C4-2B (cell line): ENCODE measurements at regions not wholly inside any gene's neighbourhood (a gene's known extent, or its start where the extent isn't known, plus 50 kb on each side); places are given as distances from the start of the nearest gene placed in this dataset.
A peak's percentile ranks its signal among the peaks of the same experiment; 100 is the strongest.

ENCODE experiments used
- H3K27ac ChIP-seq: fragments of 450-650 bp; 2 replicates; pipeline ENCODE4 v1.5.1; 2017
- ZFX ChIP-seq: fragments of 450-650 bp; IDR thresholded peaks from 2 replicates; pipeline ENCODE4 v1.6.1; 2017
- TF ChIP-seq, protein P1 (sequence below): fragments of 450-650 bp; conservative IDR thresholded peaks from 2 replicates; pipeline ENCODE4 v1.5.1; 2017; ENCODE audit warnings: mild to moderate bottlenecking

DNA sequence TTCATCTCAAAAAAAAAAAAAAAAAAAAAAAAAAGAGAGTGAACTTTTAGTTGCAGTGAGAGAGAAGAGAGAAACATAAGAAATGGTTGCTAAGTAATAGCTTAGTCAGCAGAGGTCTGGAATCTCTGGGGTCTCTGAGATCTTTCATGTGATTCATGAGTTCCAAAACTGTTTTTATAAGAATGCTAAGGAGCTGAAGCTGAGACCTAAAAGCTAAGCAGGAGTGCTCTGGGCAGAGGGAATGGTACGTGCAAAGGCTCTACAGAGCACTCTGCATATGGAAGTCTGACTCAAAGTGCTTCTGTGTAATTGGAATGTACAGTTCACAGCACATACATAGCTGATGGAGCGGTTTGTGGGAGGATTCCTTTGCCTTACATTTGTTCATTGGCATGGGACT is 66.3 kb upstream of the LRIG1 start:
- no peak overlapping the region for H3K27ac ChIP-seq
- TF ChIP-seq, protein P1, sequence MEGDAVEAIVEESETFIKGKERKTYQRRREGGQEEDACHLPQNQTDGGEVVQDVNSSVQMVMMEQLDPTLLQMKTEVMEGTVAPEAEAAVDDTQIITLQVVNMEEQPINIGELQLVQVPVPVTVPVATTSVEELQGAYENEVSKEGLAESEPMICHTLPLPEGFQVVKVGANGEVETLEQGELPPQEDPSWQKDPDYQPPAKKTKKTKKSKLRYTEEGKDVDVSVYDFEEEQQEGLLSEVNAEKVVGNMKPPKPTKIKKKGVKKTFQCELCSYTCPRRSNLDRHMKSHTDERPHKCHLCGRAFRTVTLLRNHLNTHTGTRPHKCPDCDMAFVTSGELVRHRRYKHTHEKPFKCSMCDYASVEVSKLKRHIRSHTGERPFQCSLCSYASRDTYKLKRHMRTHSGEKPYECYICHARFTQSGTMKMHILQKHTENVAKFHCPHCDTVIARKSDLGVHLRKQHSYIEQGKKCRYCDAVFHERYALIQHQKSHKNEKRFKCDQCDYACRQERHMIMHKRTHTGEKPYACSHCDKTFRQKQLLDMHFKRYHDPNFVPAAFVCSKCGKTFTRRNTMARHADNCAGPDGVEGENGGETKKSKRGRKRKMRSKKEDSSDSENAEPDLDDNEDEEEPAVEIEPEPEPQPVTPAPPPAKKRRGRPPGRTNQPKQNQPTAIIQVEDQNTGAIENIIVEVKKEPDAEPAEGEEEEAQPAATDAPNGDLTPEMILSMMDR: no peak
- TF ChIP-seq ZFX: no peak

DNA sequence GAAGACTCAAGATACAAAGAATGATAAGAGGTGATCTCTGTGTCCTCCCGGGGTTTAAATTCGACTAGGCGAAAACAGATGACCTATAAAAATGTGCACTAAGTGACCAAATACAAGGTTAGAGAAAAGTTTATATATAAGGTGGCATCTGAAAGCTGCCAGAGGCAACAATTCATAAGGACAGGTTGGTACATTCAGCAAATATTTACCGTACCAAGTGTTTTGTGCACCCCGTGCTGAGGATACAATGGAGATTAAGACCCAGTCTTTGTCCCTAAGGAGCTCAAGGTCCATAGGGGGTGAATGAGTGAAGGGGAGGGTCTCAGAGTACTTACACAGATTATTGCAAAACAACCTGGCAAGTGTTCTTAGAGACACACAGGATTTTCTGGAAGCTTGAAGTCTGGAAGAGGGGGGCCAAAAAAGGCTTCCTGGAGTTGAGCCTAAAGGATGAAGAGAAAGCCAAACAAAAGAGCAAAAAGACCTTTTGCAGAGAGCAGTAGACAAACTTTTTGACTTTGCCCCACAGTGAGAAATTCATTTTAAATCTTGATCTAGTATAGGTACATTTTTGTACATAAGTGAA is 71.4 kb upstream of the LRIG1 start:
- H3K27ac ChIP-seq: no peak overlapping the region; the same call in 1 of the 2 replicates
- no peak for TF ChIP-seq ZFX
- TF ChIP-seq, protein P1: no peak

DNA sequence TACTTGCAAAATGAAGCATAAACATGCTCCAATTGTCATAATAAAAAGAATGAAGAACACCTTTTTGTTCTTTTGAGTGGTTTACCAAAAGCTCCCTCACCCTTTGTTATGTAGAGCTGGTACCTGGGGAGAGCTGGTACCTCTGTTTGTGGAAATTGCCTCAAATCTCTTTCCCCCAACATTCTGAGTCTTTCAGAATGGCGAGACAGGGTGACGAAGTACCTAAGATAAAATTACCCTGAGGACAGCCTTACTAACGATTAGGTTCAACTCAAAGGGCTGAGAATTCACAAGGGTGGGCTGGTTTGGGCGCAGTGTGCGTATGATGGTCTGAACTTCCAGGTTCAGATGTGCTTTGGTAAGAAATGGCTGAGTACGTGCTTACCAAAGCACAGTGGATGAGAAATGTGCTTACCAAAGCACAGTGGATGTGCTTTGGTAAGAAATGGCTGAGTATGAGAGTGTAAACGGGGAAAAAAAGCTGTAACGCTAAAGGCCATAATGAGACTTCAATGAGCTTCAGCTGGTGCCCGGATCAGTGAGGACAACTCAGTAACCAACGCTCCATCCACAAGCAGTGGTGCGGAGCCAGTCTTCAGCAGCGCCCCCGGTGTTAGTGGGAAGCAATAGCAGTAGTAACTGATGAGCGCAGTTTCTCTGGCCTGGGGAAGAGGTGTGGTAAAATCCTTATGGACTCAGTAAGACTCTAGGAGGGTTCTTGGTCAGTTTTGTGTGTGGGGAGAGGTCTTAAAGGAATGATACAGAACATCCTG is 72.3 kb upstream of the LRIG1 start:
- peak overlapping the region; percentile 52 for H3K27ac ChIP-seq
- no peak for TF ChIP-seq ZFX
- TF ChIP-seq, protein P1: peak; percentile 42

DNA sequence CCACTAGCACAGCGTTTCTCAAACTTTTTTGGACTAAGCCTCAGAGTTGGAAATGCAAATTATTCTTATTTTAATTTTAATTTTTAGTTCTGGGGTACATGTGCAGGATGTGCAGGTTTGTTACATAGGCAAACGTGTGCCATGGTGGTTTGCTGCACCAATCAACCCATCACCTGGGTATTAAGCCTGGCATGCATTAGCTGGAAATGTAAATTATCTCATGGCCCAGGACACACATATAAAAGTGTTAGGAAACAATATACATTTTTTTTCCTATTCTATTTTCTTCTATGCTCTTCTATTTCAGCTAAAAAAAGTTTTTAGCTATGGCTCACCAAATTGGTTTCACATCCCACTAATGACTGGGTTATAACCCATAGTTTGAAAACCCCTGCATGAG is 73.3 kb upstream of the LRIG1 start:
- no peak for TF ChIP-seq ZFX
- TF ChIP-seq, protein P1: no peak
- no peak overlapping the region for H3K27ac ChIP-seq

DNA sequence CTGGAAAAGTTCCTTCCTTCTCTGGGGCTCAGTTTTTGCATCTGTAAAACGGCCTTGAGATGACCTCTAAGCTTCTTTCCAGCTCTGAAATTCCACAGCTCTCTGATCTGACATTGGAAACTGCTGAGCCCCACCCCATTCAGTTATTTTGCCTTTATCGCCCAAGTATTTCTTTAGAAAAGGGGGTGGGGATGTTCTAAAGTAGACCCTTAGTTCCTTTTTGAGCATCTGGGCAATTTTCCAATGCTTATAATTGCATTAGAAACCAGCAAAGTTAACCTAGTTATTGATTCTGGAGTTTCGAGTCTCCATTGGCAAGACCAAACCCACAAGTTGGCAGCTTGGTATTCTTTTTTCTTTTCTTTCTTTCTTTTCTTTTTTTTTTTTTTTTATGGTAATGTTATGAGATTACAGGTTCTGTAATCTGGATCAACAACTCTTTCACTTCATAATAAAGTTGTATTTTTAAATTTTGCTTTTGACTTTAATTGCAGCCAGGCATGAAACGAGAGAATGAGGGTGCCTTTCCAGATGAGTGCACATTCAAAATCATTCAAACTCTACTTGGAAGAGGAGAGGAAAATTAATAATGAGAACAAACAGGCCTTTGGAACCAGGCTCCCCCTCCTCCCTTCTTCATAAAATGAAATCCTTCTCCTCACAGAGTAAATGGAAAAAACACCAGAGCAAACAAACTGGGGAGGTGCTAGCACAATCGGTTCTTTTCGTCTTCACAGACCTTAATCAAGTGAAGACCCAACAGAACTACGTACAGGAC is 76.8 kb upstream of the LRIG1 start:
- TF ChIP-seq, protein P1: no peak
- no peak for TF ChIP-seq ZFX
- no peak overlapping the region for H3K27ac ChIP-seq

DNA sequence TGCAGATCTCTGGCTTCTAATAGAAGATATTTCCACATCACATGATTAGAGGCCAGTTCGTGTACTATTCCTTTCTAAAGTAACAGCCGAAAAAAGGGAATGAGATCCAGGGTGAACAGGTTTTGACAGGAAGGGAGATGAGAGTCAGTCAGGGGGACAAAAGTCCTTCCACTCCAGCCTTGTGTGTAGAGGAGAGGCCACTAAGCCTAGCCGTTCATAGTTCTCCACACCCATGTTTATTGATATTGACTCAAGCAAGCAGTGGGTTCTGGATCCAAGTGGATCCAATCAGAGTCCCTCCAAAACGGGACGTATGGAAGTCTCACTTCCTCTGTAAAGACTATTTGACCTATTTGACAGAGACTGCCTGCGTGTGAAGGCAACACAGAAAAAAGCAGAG is 80.4 kb upstream of the LRIG1 start:
- TF ChIP-seq ZFX: no peak
- TF ChIP-seq, protein P1: no peak
- no peak overlapping the region for H3K27ac ChIP-seq
